Fibroblast of villous mesenchyme (primary cell): ENCODE measurements at regions not wholly inside any gene's neighbourhood (a gene's known extent, or its start where the extent isn't known, plus 50 kb on each side); places are given as distances from the start of the nearest gene placed in this dataset.

Experiments
- DNase-seq: peaks from one replicate; pipeline ENCODE4 v3.0.0-alpha.2; 2010; ENCODE audit warnings: low read depth
- H3K4me3 ChIP-seq: 2 replicates; pipeline ENCODE4 v1.5.1; 2011; ENCODE audit warnings: low read depth, mild to moderate bottlenecking, low read length
- CTCF ChIP-seq: IDR thresholded peaks from 2 replicates; pipeline ENCODE4 v1.5.1; 2012; ENCODE audit warnings: low read depth, mild to moderate bottlenecking, low read length; ENCODE audit not compliant: insufficient read depth

GRCh38 chr14:96722736-96723135 lies 74.4 kb upstream of the VRK1 start:
- H3K4me3 ChIP-seq: no peak overlapping the region
- no peak for TF ChIP-seq CTCF
- no peak for DNase-seq

GRCh38 chr14:96723946-96724345 lies 73.2 kb upstream of the VRK1 start:
- DNase-seq: no peak
- no peak for TF ChIP-seq CTCF
- no peak overlapping the region for H3K4me3 ChIP-seq

- TF ChIP-seq CTCF: no peak
- no peak overlapping the region for H3K4me3 ChIP-seq
Measured at GRCh38 chr14:96725232-96725631, 72.0 kb upstream of the VRK1 start.

GRCh38 chr14:96727073-96727472 lies 70.1 kb upstream of the VRK1 start:
- no peak for DNase-seq
- H3K4me3 ChIP-seq: no peak overlapping the region
- no peak for TF ChIP-seq CTCF

More at GRCh38 chr14:96725232-96725631, 72.0 kb upstream of the VRK1 start:
- DNase-seq: no peak

- no peak overlapping the region for H3K4me3 ChIP-seq
- no peak for DNase-seq
- TF ChIP-seq CTCF: no peak
Measured at GRCh38 chr14:96727491-96727890, 69.7 kb upstream of the VRK1 start.

GRCh38 chr14:96727980-96728717 lies 69.0 kb upstream of the VRK1 start:
- DNase-seq: no peak
- no peak overlapping the region for H3K4me3 ChIP-seq
- no peak for TF ChIP-seq CTCF

GRCh38 chr14:96729889-96730288 lies 67.3 kb upstream of the VRK1 start:
- no peak for TF ChIP-seq CTCF
- DNase-seq: no peak
- no peak overlapping the region for H3K4me3 ChIP-seq
